Endothelial cell of umbilical vein (primary cell): ENCODE measurements at regions not wholly inside any gene's neighbourhood (a gene's known extent, or its start where the extent isn't known, plus 50 kb on each side); places are given as distances from the start of the nearest gene placed in this dataset.

ENCODE experiments used
- BruUV-seq: library from RNA; stranded (reverse); fragments of 400-500 nt; replicated peaks from 2 replicates; lab custom pipeline; 2021; lab: Mats Ljungman, UMichigan
- CTCF ChIA-PET: fragments of 300-600, 350-600 bp; sonication (Branson Sonifier 250); formaldehyde crosslinking; loops from one replicate; lab custom pipeline; 2021; ENCODE audit warnings: antibody characterized with exemption, inconsistent platforms; lab: Charles Lee
- POLR2A ChIA-PET: fragments of 300-600, 350-600 bp; sonication (Branson Sonifier 250); formaldehyde crosslinking; loops from one replicate; lab custom pipeline; 2021; ENCODE audit warnings: antibody characterized with exemption, inconsistent platforms; lab: Charles Lee
- DNase-seq: peaks from one replicate; pipeline ENCODE4 v3.0.0-alpha.2; 2011; ENCODE audit warnings: low read depth, low spot score
- FAIRE-seq: peaks from 2 replicates; lab custom pipeline; 2011; peaks lifted over from hg19 to GRCh38; lab: Jason Lieb, UNC
- H2AFZ ChIP-seq: 2 replicates; pipeline ENCODE4 v1.6.0; 2012; ENCODE audit warnings: low read depth, low read length, control low read depth, inconsistent platforms
- H3K27ac ChIP-seq: 2 replicates; pipeline ENCODE4 v1.5.1; 2011; ENCODE audit warnings: low read depth, mild to moderate bottlenecking, control low read depth, low read length, moderate library complexity; ENCODE audit not compliant: insufficient read depth
- H3K27me3 ChIP-seq, 2 experiments: 2 replicates each; pipeline versions ENCODE4 v1.6.0 to v1.6.1; 2011; ENCODE audit warnings: low read length in 2 of 2, mixed read lengths in 1 of 2; ENCODE audit not compliant: control insufficient read depth in 2 of 2, insufficient read depth in 2 of 2
- H3K36me3 ChIP-seq, 2 experiments: 2 replicates in 1 of 2; 3 replicates in 1 of 2; pipeline ENCODE4 v1.5.1; 2011; ENCODE audit warnings: low read length in 2 of 2, mild to moderate bottlenecking in 1 of 2, moderate library complexity in 1 of 2; ENCODE audit not compliant: control insufficient read depth in 2 of 2, insufficient read depth in 2 of 2; ENCODE audit errors: extremely low read depth in 1 of 2
- H3K4me1 ChIP-seq: 3 replicates; pipeline ENCODE4 v1.5.1; 2011; ENCODE audit warnings: mild to moderate bottlenecking, low read length; ENCODE audit not compliant: control insufficient read depth, insufficient read depth; ENCODE audit errors: extremely low read depth
- H3K4me2 ChIP-seq: 2 replicates; pipeline ENCODE4 v1.6.1; 2011; ENCODE audit warnings: low read length, control low read depth, mixed read lengths; ENCODE audit not compliant: insufficient read depth
- H3K4me3 ChIP-seq, 3 experiments: fragments of 200-600 bp in 1 of 3; sonication (generic), shearing (Covaris generic) in 1 of 3; replicated peaks in 1 of 3; 2 replicates each; pipeline ENCODE4 v1.5.1; 2011 to 2016; ENCODE audit warnings: control low read depth in 3 of 3, low read length in 3 of 3, mild to moderate bottlenecking in 2 of 3, inconsistent platforms in 1 of 3, low read depth in 1 of 3, moderate library complexity in 1 of 3; ENCODE audit not compliant: insufficient read depth in 1 of 3
- H3K79me2 ChIP-seq: 2 replicates; pipeline ENCODE4 v1.6.0; 2012; ENCODE audit warnings: low read length, inconsistent platforms; ENCODE audit not compliant: control insufficient read depth, insufficient read depth
- H3K9ac ChIP-seq: replicated peaks from 2 replicates; pipeline ENCODE3; 2011; ENCODE audit warnings: low read length, control low read depth; ENCODE audit not compliant: insufficient read depth; ENCODE audit errors: extremely low read depth
- H3K9me1 ChIP-seq: replicated peaks from 3 replicates; pipeline ENCODE4 v1.6.0; 2011; ENCODE audit warnings: mild to moderate bottlenecking, low read length; ENCODE audit not compliant: control insufficient read depth, insufficient read depth; ENCODE audit errors: extremely low read depth
- H3K9me3 ChIP-seq: replicated peaks from 2 replicates; pipeline ENCODE4 v1.5.1; 2012; ENCODE audit warnings: low read length, inconsistent platforms; ENCODE audit not compliant: control insufficient read depth, insufficient read depth
- H4K20me1 ChIP-seq: replicated peaks from 2 replicates; pipeline ENCODE3; 2011; ENCODE audit warnings: mild to moderate bottlenecking, low read length; ENCODE audit not compliant: control insufficient read depth, insufficient read depth; ENCODE audit errors: extremely low read depth
- EZH2 ChIP-seq: IDR thresholded peaks from 2 replicates; pipeline ENCODE4 v1.6.1; 2012; ENCODE audit warnings: borderline replicate concordance, low read depth, mild to moderate bottlenecking, moderate library complexity, low read length, inconsistent platforms; ENCODE audit not compliant: severe bottlenecking
- FOS ChIP-seq: IDR thresholded peaks from 2 replicates; pipeline ENCODE4 v1.6.1; 2011; ENCODE audit warnings: mild to moderate bottlenecking, low read length, moderate library complexity, borderline replicate concordance; ENCODE audit not compliant: insufficient read depth
- GATA2 ChIP-seq: IDR thresholded peaks from 2 replicates; pipeline ENCODE4 v1.7.0; 2011; ENCODE audit warnings: low read depth, mild to moderate bottlenecking, moderate library complexity, mixed read lengths, low read length; ENCODE audit not compliant: insufficient read length, insufficient read depth
- JUN ChIP-seq: IDR thresholded peaks from 2 replicates; pipeline ENCODE4 v1.6.1; 2011; ENCODE audit warnings: borderline replicate concordance, low read depth; ENCODE audit not compliant: insufficient read length, insufficient read depth
- MYC ChIP-seq: IDR thresholded peaks from one replicate; pipeline ENCODE4 v1.6.1; 2011; ENCODE audit warnings: mild to moderate bottlenecking, low read depth, low read length
- POLR2A ChIP-seq: IDR thresholded peaks from 2 replicates; pipeline ENCODE4 v1.6.1; 2012; ENCODE audit warnings: low read depth, mild to moderate bottlenecking, control low read depth, low read length
- POLR2AphosphoS5 ChIP-seq: IDR thresholded peaks from 2 replicates; pipeline ENCODE4 v1.6.1; 2012; ENCODE audit warnings: low read depth, mild to moderate bottlenecking, control low read depth, low read length, moderate library complexity; ENCODE audit not compliant: insufficient read depth
- dilution Hi-C: fragments of 300-500 bp; cut with MboI; formaldehyde crosslinking; loops from one replicate; pipeline ENCODE4 v1.15.0; 2019; ENCODE audit warnings: low sequenced_read_pairs; ENCODE audit not compliant: extremely low pct_ligation_motif_present
- intact Hi-C: fragments of 100-400 bp; cut with micrococcal nuclease; formaldehyde crosslinking; loops from one replicate; pipeline ENCODE4 v1.10.0; 2022
- TF ChIP-seq, protein P1 (sequence below): IDR thresholded peaks from 2 replicates; pipeline ENCODE4 v1.6.1; 2011; ENCODE audit not compliant: insufficient read depth, insufficient read length
- TF ChIP-seq, protein P2 (sequence below), 2 donors: IDR thresholded peaks; 1 replicate in 1 of 2; 2 replicates in 1 of 2; pipeline ENCODE4 v1.5.1; 2011; ENCODE audit warnings: low read length in 2 of 2, mild to moderate bottlenecking in 2 of 2, moderate library complexity in 2 of 2, control low read depth in 1 of 2, inconsistent platforms in 1 of 2, low read depth in 1 of 2; ENCODE audit not compliant: insufficient read depth in 1 of 2; ENCODE audit errors: extremely low read depth in 1 of 2

DNA sequence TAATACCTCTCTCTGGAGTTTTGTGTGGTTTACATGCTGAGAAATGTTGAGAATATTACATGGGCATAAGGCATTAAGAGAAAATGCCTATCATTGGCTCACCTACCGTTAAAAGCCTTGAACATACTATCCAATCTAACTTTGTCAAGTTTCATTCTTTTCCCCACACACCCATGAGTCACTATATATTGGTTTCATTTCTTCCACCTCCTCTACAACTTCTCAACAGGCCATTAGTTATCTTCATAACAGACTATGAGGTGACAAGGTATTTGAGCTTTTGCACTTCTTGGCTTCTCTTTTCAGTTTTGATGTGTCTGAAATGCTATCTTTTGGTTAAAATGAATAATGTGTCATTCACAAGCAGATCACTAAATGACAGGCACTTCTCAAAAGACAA, 288.0 kb downstream of the KCNN2 start:
- FAIRE-seq (no peak), DNase-seq (no peak)
- Histone ChIP-seq H3K9me1 (no peaks in the 10 kb centered on the region), H4K20me1 (no peaks in the 10 kb centered on the region), H2AFZ (no peak overlapping the region), H3K79me2 (no peaks in the 10 kb centered on the region), H3K4me1 (no peaks in the 10 kb centered on the region), H3K36me3 (no peaks in the 10 kb centered on the region), H3K9ac (no peak overlapping the region), H3K9me3 (no peaks in the 10 kb centered on the region), H3K27ac (no peak overlapping the region), H3K27me3 (no peaks in the 10 kb centered on the region), H3K4me3 (no peak overlapping the region), H3K4me2 (no peak overlapping the region)
- BruUV-seq = no TSS peak
- TF ChIP-seq POLR2AphosphoS5 = no peak
- TF ChIP-seq, protein P1, sequence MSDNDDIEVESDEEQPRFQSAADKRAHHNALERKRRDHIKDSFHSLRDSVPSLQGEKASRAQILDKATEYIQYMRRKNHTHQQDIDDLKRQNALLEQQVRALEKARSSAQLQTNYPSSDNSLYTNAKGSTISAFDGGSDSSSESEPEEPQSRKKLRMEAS = no peak
- TF ChIP-seq MYC = no peak
- no peak for TF ChIP-seq POLR2A
- TF ChIP-seq, protein P2, sequence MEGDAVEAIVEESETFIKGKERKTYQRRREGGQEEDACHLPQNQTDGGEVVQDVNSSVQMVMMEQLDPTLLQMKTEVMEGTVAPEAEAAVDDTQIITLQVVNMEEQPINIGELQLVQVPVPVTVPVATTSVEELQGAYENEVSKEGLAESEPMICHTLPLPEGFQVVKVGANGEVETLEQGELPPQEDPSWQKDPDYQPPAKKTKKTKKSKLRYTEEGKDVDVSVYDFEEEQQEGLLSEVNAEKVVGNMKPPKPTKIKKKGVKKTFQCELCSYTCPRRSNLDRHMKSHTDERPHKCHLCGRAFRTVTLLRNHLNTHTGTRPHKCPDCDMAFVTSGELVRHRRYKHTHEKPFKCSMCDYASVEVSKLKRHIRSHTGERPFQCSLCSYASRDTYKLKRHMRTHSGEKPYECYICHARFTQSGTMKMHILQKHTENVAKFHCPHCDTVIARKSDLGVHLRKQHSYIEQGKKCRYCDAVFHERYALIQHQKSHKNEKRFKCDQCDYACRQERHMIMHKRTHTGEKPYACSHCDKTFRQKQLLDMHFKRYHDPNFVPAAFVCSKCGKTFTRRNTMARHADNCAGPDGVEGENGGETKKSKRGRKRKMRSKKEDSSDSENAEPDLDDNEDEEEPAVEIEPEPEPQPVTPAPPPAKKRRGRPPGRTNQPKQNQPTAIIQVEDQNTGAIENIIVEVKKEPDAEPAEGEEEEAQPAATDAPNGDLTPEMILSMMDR (IDR thresholded peaks at IDR 0.05; ENCODE audit: extremely low read depth in 1 of 2, insufficient read depth in 1 of 2, low read depth in 1 of 2, low read length in 2 of 2) = no peak
- no peak for TF ChIP-seq EZH2
- no peak for TF ChIP-seq JUN
- no peak for TF ChIP-seq FOS
- TF ChIP-seq GATA2 = no peak
- intact Hi-C loops = no loop called here
- CTCF ChIA-PET = no interaction called here
- dilution Hi-C loops = no loop called here
- POLR2A ChIA-PET = no interaction called here
